OCI-LY7 (cell line): ENCODE measurements at regions not wholly inside any gene's neighbourhood (a gene's known extent, or its start where the extent isn't known, plus 50 kb on each side); places are given as distances from the start of the nearest gene placed in this dataset.

ENCODE experiments used
- BruUV-seq: library from RNA; stranded (reverse); fragments of 400-500 nt; replicated peaks from 2 replicates; lab custom pipeline; 2021; lab: Mats Ljungman, UMichigan
- CTCF ChIA-PET: fragments of 300-600 bp; sonication (Branson Sonifier 250); formaldehyde crosslinking; loops from one replicate; lab custom pipeline; 2022; ENCODE audit warnings: antibody characterized with exemption; ENCODE audit not compliant: unreplicated experiment; lab: Charles Lee
- POLR2A ChIA-PET: fragments of 300-600 bp; sonication (Branson Sonifier 250); formaldehyde crosslinking; loops from one replicate; lab custom pipeline; 2022; ENCODE audit warnings: antibody characterized with exemption; lab: Charles Lee
- DNase-seq: peaks from one replicate; pipeline ENCODE4 v3.0.0-alpha.2; 2015; ENCODE audit warnings: low spot score
- H2AFZ ChIP-seq: fragments of 200-600 bp; sonication (generic), shearing (Covaris generic); 2 replicates; pipeline ENCODE4 v1.6.1; 2014; ENCODE audit warnings: mild to moderate bottlenecking, antibody characterized with exemption, low read length, moderate library complexity
- H3K27ac ChIP-seq: fragments of 200-600 bp; sonication (generic); 2 replicates; pipeline ENCODE4 v1.5.1; 2014; ENCODE audit warnings: mixed run types, low read depth, mild to moderate bottlenecking, moderate library complexity, low read length, inconsistent platforms; ENCODE audit not compliant: poor library complexity, severe bottlenecking
- H3K36me3 ChIP-seq: fragments of 200-600 bp; sonication (generic); 2 replicates; pipeline ENCODE4 v1.6.1; 2014; ENCODE audit warnings: mild to moderate bottlenecking, antibody characterized with exemption, low read length, moderate library complexity, mixed read lengths; ENCODE audit not compliant: insufficient read depth
- H3K4me1 ChIP-seq: fragments of 200-600 bp; sonication (generic); 2 replicates; pipeline ENCODE4 v1.5.1; 2014; ENCODE audit warnings: mild to moderate bottlenecking, low read length; ENCODE audit not compliant: insufficient read depth, poor library complexity, severe bottlenecking
- H3K4me2 ChIP-seq: fragments of 200-600 bp; sonication (generic); 2 replicates; pipeline ENCODE4 v1.6.1; 2014; ENCODE audit warnings: mild to moderate bottlenecking, low read length
- H3K4me3 ChIP-seq: fragments of 200-600 bp; sonication (generic); 2 replicates; pipeline ENCODE4 v1.5.1; 2014; ENCODE audit warnings: mild to moderate bottlenecking, low read depth, low read length; ENCODE audit not compliant: poor library complexity, severe bottlenecking
- H3K79me2 ChIP-seq: fragments of 200-600 bp; sonication (generic); 2 replicates; pipeline ENCODE4 v1.6.1; 2016; ENCODE audit warnings: low read depth, mild to moderate bottlenecking, low read length, moderate library complexity, mixed read lengths; ENCODE audit not compliant: insufficient read depth
- H3K9me2 ChIP-seq: fragments of 200-600 bp; sonication (generic); 2 replicates; pipeline ENCODE4 v1.6.1; 2016; ENCODE audit warnings: mild to moderate bottlenecking, low read length, mixed read lengths; ENCODE audit not compliant: insufficient read depth
- H3K9me3 ChIP-seq: fragments of 200-600 bp; sonication (generic); 2 replicates; pipeline ENCODE4 v1.6.1; 2014; ENCODE audit warnings: mild to moderate bottlenecking, mixed run types, low read length, mixed read lengths
- H4K20me1 ChIP-seq: fragments of 200-600 bp; sonication (generic); 2 replicates; pipeline ENCODE4 v1.6.1; 2014; ENCODE audit warnings: mild to moderate bottlenecking, antibody characterized with exemption, low read length, moderate library complexity, mixed read lengths; ENCODE audit not compliant: insufficient read depth
- CTCF ChIP-seq: fragments of 200-600 bp; sonication (generic); conservative IDR thresholded peaks from 2 replicates; pipeline ENCODE4 v1.5.1; 2014; ENCODE audit warnings: mild to moderate bottlenecking, antibody characterized with exemption, low read length, moderate library complexity, mixed read lengths
- EZH2phosphoT487 ChIP-seq: fragments of 200-600 bp; sonication (generic); IDR thresholded peaks from 2 replicates; pipeline ENCODE4 v1.6.1; 2018; ENCODE audit warnings: low read depth, borderline replicate concordance, mild to moderate bottlenecking, mixed run types, antibody characterized with exemption, low read length, moderate library complexity, mixed read lengths
- intact Hi-C: fragments of 100-400 bp; cut with micrococcal nuclease; formaldehyde crosslinking; loops from one replicate; pipeline ENCODE4 v1.10.0; 2022; ENCODE audit not compliant: unreplicated experiment

DNA sequence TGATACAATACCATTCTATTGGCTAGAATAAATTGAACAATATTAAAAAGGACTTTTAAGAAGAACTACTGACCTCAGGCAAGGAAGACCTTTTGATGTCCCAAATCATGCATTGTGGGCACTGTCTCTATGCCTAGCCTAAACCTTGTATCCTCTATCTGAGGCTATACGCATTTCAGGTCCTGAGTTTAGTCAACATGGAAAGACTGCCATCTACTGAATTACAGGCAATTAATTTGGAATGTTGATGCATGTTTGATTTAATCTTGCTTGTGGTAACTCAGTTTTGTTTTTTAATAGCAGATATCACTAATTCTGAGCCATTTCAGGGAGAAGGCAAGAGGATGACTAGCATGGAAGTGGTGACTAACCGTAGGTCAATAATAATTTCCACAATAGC, 585.3 kb upstream of the CCNG1 start:
- Histone ChIP-seq H3K9me3 (no peaks in the 10 kb centered on the region), H3K4me2 (no peak overlapping the region), H3K4me1 (no peaks in the 10 kb centered on the region), H3K9me2 (no peaks in the 10 kb centered on the region), H3K4me3 (no peak overlapping the region), H3K79me2 (no peaks in the 10 kb centered on the region), H2AFZ (no peak overlapping the region), H3K27ac (no peak overlapping the region), H4K20me1 (no peaks in the 10 kb centered on the region), H3K36me3 (no peaks in the 10 kb centered on the region)
- intact Hi-C loops: no loop called here
- BruUV-seq: no TSS peak
- ChIA-PET POLR2A (no interaction called here), CTCF (no interaction called here)
- TF ChIP-seq CTCF (no peak), EZH2phosphoT487 (no peak)
- no peak for DNase-seq

GRCh38 chr5:162858770-162859169, 578.6 kb upstream of the CCNG1 start:
- H3K4me3 ChIP-seq: no peak overlapping the region
- ChIA-PET CTCF (no interaction called here), POLR2A (interaction anchor here (0.6 kb wide), 1 partner anchor 1167 kb away, joined by 8 read pairs; no protein-coding TSS in a partner anchor)
- no TSS peak for BruUV-seq
- H4K20me1 ChIP-seq: no peaks in the 10 kb centered on the region
- DNase-seq: no peak
- H3K4me2 ChIP-seq: no peak overlapping the region
- no peaks in the 10 kb centered on the region for H3K36me3 ChIP-seq
- TF ChIP-seq EZH2phosphoT487 (no peak), CTCF (no peak)
- H3K9me2 ChIP-seq: no peaks in the 10 kb centered on the region
- no peak overlapping the region for H2AFZ ChIP-seq
- no peak overlapping the region for H3K27ac ChIP-seq
- H3K9me3 ChIP-seq: peaks cover 12% of the 10 kb centered on the region; the same call in 1 of the 2 replicates
- no peaks in the 10 kb centered on the region for H3K79me2 ChIP-seq
- no peaks in the 10 kb centered on the region for H3K4me1 ChIP-seq
- intact Hi-C loops: no loop called here

GRCh38 chr5:162870966-162871365, 566.4 kb upstream of the CCNG1 start:
- no peaks in the 10 kb centered on the region for H3K4me1 ChIP-seq
- H3K9me3 ChIP-seq: no peaks in the 10 kb centered on the region
- no TSS peak for BruUV-seq
- intact Hi-C loops: no loop called here
- ChIA-PET CTCF (no interaction called here), POLR2A (interaction anchor here (0.7 kb wide), 1 partner anchor 21 kb away, joined by 3 read pairs; no protein-coding TSS in a partner anchor)
- no peaks in the 10 kb centered on the region for H3K36me3 ChIP-seq
- no peak for DNase-seq
- no peaks in the 10 kb centered on the region for H3K9me2 ChIP-seq
- H3K27ac ChIP-seq: no peak overlapping the region
- H4K20me1 ChIP-seq: no peaks in the 10 kb centered on the region
- H3K4me3 ChIP-seq: no peak overlapping the region
- no peak overlapping the region for H2AFZ ChIP-seq
- H3K79me2 ChIP-seq: no peaks in the 10 kb centered on the region
- no peak overlapping the region for H3K4me2 ChIP-seq
- TF ChIP-seq EZH2phosphoT487: no peak
- TF ChIP-seq CTCF: no peak
